ENCODE measurements at regions not wholly inside any gene's neighbourhood (a gene's known extent, or its start where the extent isn't known, plus 50 kb on each side); places are given as distances from the start of the nearest gene placed in this dataset.

DNA sequence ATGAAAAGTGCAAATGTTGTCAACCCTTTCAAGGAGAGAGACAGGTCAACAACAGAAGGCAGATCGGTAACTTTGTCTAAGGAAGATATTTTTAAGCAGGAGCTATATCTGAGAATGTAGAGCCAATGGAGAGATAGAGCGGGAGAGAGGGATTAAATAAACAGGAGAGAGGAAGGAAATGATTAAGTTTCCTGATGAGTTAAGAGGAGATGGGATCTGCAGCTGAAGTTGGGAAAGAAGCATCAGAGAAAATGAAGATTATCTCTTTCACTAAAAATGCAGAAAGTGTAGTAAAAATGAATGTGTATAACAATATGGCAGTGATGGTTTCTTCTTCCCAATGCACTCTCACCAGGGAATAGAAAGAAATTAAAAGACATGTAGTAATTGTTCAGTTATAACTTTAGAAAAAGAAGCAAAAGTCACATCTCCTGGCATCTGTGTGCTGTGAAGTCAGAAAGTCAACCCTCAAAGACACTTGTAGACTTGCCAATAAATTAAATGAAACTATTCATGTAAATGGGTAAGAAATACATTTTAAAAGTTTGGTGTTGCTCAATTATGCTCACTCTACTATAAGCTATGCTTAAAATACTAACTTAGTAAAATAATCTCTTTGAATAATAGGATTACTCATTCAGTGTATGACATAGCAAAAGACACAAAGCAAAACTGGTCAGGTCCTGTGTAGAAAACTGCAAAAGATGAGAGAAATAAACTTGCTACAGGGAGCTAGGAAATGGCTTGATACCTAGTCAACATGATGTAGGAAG lies 264.6 kb downstream of the ZIC4 start:
- H3K4me3 ChIP-seq (ENCODE audit: low read depth, low read length) = no peak overlapping the region
- no peak for DNase-seq (ENCODE audit: low read depth)
- TF ChIP-seq POLR2A (IDR thresholded peaks at IDR 0.05; ENCODE audit: extremely low read depth, insufficient read length) = no peak
- TF ChIP-seq, protein P1, sequence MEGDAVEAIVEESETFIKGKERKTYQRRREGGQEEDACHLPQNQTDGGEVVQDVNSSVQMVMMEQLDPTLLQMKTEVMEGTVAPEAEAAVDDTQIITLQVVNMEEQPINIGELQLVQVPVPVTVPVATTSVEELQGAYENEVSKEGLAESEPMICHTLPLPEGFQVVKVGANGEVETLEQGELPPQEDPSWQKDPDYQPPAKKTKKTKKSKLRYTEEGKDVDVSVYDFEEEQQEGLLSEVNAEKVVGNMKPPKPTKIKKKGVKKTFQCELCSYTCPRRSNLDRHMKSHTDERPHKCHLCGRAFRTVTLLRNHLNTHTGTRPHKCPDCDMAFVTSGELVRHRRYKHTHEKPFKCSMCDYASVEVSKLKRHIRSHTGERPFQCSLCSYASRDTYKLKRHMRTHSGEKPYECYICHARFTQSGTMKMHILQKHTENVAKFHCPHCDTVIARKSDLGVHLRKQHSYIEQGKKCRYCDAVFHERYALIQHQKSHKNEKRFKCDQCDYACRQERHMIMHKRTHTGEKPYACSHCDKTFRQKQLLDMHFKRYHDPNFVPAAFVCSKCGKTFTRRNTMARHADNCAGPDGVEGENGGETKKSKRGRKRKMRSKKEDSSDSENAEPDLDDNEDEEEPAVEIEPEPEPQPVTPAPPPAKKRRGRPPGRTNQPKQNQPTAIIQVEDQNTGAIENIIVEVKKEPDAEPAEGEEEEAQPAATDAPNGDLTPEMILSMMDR (IDR thresholded peaks at IDR 0.05; ENCODE audit: low read depth, low read length) = no peak
- TF ChIP-seq, protein P2, sequence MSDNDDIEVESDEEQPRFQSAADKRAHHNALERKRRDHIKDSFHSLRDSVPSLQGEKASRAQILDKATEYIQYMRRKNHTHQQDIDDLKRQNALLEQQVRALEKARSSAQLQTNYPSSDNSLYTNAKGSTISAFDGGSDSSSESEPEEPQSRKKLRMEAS (IDR thresholded peaks at IDR 0.05; ENCODE audit: low read depth, low read length) = no peak
- TF ChIP-seq MYC (IDR thresholded peaks at IDR 0.05; ENCODE audit: low read depth, low read length) = no peak

DNA sequence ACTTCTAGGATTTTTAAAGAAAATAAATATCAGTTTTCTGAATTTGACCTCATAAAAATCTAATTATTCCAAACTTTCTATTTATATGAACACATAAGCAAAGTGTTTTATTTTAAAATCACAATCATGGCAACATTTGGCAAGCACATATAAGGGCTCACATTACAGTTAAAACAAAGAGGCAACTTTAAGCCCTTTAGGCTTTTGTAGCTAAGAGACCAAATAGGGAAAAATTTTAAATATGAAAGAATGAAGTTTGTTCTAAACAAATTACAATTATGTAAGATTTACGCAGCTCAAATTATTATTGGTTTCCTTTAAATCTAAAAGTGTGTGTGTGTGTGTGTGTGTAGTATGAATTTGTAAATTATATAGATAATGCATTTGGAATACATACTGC lies 267.0 kb downstream of the ZIC4 start:
- no peak for DNase-seq (ENCODE audit: low read depth)
- TF ChIP-seq, protein P1 (IDR thresholded peaks at IDR 0.05; ENCODE audit: low read depth, low read length) = no peak
- no peak for TF ChIP-seq POLR2A (IDR thresholded peaks at IDR 0.05; ENCODE audit: extremely low read depth, insufficient read length)
- TF ChIP-seq MYC (IDR thresholded peaks at IDR 0.05; ENCODE audit: low read depth, low read length) = no peak
- TF ChIP-seq, protein P2 (IDR thresholded peaks at IDR 0.05; ENCODE audit: low read depth, low read length) = no peak
- H3K4me3 ChIP-seq (ENCODE audit: low read depth, low read length) = no peak overlapping the region

DNA sequence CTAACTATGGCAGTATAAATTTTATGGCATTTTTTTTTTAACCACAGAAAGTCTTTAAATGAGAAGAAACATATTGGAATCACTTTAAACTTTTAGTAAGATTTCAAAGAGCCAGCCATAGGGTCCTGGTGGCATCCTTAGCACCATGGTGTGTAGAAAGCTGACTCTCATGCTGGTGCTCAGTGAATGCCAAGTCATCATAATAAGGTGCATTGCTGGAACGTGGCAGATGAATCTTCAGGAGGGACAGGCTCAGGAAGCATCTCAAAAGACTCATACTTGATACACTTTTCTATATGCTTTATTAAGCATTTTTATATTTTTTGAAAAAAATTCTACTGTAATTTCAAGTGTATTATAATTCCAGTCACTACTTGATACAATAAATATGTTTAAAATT lies 274.2 kb downstream of the ZIC4 start:
- no peak overlapping the region for H3K4me3 ChIP-seq (ENCODE audit: low read depth, low read length)
- no peak for DNase-seq (ENCODE audit: low read depth)
- TF ChIP-seq POLR2A (IDR thresholded peaks at IDR 0.05; ENCODE audit: extremely low read depth, insufficient read length) (no peak), MYC (IDR thresholded peaks at IDR 0.05; ENCODE audit: low read depth, low read length) (no peak)
- TF ChIP-seq, protein P2 (IDR thresholded peaks at IDR 0.05; ENCODE audit: low read depth, low read length) = no peak
- TF ChIP-seq, protein P1 (IDR thresholded peaks at IDR 0.05; ENCODE audit: low read depth, low read length) = no peak

DNA sequence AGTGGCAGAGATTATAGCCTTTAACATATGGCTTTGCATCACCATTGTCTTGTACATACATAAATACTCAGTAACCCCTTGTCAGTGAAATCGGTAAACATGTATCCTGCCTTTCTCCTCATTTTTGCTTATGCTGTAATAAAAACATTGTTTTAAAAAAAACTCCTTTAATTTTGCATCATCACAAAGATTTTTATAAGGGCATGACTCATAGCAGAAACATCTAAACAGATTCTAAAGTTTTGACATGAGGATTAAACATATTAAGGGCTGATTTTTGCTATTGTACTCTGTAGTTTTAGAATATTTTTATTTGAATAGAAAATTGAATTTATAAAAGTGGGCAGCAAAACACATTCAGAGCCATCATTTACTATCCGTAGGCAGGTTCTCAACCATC lies 275.9 kb downstream of the ZIC4 start:
- no peak overlapping the region for H3K4me3 ChIP-seq (ENCODE audit: low read depth, low read length)
- no peak for DNase-seq (ENCODE audit: low read depth)
- TF ChIP-seq POLR2A (IDR thresholded peaks at IDR 0.05; ENCODE audit: extremely low read depth, insufficient read length) = no peak
- TF ChIP-seq, protein P2 (IDR thresholded peaks at IDR 0.05; ENCODE audit: low read depth, low read length) = no peak
- TF ChIP-seq, protein P1 (IDR thresholded peaks at IDR 0.05; ENCODE audit: low read depth, low read length) = no peak
- TF ChIP-seq MYC (IDR thresholded peaks at IDR 0.05; ENCODE audit: low read depth, low read length) = no peak

DNA sequence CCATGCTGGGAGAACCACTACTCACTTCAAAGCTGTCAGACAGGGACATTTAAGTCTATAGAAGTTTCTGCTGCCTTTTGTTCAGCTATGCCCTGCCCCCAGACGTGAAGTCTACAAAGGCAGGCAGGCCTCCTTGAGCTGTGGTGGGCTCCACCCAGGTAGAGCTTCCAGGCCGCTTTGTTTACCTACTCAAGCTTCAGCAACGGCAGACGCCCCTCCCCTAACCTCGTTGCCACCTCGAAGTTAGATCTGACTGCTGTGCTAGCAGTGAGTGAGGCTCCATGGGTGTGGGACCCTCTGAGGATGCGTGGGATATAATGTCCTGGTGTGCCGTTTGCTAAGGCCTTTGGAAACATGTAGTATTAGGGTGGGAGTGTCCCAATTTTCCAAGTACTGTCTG lies 276.7 kb downstream of the ZIC4 start:
- no peak overlapping the region for H3K4me3 ChIP-seq (ENCODE audit: low read depth, low read length)
- TF ChIP-seq, protein P1 (IDR thresholded peaks at IDR 0.05; ENCODE audit: low read depth, low read length) = no peak
- TF ChIP-seq, protein P2 (IDR thresholded peaks at IDR 0.05; ENCODE audit: low read depth, low read length) = no peak
- TF ChIP-seq MYC (IDR thresholded peaks at IDR 0.05; ENCODE audit: low read depth, low read length) (no peak), POLR2A (IDR thresholded peaks at IDR 0.05; ENCODE audit: extremely low read depth, insufficient read length) (no peak)

More for the DNA sequence above, 276.7 kb downstream of the ZIC4 start:
- DNase-seq (ENCODE audit: low read depth) = no peak
